ENCODE measurements at regions not wholly inside any gene's neighbourhood (a gene's known extent, or its start where the extent isn't known, plus 50 kb on each side); places are given as distances from the start of the nearest gene placed in this dataset.
A peak's percentile ranks its signal among the peaks of the same experiment; 100 is the strongest.

DNA sequence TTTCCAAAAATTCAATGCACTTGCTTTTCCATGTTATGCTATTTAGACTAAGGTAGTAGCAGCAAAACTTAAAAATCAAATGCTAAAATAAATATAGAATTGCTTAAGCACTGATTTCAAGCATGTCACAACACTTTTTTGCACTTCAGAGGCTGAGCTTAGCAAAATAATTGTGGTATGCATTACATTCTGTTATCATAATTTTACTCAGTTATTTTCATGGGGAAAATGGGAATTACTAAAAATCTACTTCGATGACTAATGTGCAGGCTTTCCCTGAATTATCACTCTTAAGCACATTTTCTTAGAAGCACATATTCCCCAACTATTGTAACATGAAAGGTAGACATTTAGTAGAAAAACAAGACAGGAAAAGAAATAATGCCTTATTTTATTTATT lies 322.4 kb upstream of the CBLB start:
- peaks cover 4% of the 10 kb centered on the region for H3K36me3 Mint-ChIP-seq
- H3K27ac Mint-ChIP-seq = no peak overlapping the region
- no peaks in the 10 kb centered on the region for H3K9me3 Mint-ChIP-seq
- H3K4me1 Mint-ChIP-seq = no peaks in the 10 kb centered on the region
- H3K27me3 Mint-ChIP-seq = no peaks in the 10 kb centered on the region
- no peak overlapping the region for H3K4me3 Mint-ChIP-seq

DNA sequence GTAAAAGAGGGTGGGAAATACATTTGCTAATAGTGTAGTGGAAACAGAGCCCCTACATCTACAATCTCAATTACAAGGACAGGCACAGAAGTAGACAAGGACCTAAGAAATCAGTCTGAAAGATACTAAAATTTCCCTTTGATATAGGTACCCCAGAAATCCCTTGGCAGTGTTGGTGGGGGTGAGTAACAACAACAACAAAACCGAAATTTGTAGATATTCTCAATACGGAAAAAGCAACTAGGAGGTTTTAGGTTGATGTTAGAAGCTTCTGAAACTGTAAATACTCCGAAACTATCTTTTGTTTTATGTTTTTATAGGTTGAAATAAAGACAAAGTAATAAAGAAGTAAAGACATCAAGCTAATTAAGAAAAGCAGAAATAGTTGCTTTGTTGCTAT lies 323.1 kb upstream of the CBLB start:
- Mint-ChIP-seq H3K27ac (no peak overlapping the region), H3K27me3 (no peaks in the 10 kb centered on the region), H3K36me3 (peaks cover 4% of the 10 kb centered on the region), H3K9me3 (peaks cover 0 to 3% (median 0%) of the 10 kb centered on the region in 3 donors), H3K4me3 (no peak overlapping the region), H3K4me1 (no peaks in the 10 kb centered on the region)

DNA sequence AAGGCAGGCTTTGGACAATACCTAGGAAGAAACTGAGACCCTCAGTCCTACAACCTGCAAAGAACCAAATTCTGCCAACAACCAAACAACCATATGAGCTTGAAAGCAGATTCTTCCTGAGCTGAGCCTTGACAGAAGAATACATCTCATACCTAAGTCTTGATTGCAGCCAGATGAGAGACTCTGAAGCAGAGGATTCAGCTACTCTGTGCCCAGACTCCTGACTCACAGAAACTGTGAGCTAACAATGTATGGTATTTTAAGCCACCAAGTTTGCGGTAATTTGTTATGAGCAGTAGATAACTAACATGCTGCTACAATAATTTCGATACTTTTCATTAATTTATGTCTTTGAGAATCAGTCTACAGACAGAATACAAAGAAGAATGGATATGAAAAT lies 325.1 kb upstream of the CBLB start:
- no peaks in the 10 kb centered on the region for H3K4me1 Mint-ChIP-seq
- H3K36me3 Mint-ChIP-seq = peaks cover 11% of the 10 kb centered on the region
- H3K27ac Mint-ChIP-seq = no peak overlapping the region
- no peaks in the 10 kb centered on the region for H3K27me3 Mint-ChIP-seq
- peaks cover 0 to 3% (median 0%) of the 10 kb centered on the region in 3 donors for H3K9me3 Mint-ChIP-seq
- no peak overlapping the region for H3K4me3 Mint-ChIP-seq

DNA sequence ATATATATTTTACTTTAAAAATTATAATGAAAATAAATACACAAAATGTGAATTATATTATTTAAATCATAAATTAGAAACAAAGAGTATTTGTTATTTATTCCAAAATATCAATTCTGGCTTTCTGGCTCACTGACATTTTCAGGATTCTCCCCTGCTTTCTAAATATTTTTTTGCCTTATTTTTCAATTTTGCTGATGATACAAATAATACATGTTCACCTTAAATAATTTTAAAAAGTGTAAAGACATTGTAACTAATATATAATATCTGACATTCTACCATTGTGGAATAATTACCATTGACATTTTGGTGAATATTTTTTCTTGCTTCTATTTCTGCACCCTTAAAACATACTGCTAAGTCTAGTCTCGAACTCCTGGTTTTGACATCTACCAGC lies 325.9 kb upstream of the CBLB start:
- Mint-ChIP-seq H3K9me3 (peaks cover 0 to 3% (median 0%) of the 10 kb centered on the region in 3 donors), H3K4me1 (no peaks in the 10 kb centered on the region), H3K27ac (no peak overlapping the region), H3K36me3 (peaks cover 11% of the 10 kb centered on the region), H3K27me3 (no peaks in the 10 kb centered on the region), H3K4me3 (no peak overlapping the region)

DNA sequence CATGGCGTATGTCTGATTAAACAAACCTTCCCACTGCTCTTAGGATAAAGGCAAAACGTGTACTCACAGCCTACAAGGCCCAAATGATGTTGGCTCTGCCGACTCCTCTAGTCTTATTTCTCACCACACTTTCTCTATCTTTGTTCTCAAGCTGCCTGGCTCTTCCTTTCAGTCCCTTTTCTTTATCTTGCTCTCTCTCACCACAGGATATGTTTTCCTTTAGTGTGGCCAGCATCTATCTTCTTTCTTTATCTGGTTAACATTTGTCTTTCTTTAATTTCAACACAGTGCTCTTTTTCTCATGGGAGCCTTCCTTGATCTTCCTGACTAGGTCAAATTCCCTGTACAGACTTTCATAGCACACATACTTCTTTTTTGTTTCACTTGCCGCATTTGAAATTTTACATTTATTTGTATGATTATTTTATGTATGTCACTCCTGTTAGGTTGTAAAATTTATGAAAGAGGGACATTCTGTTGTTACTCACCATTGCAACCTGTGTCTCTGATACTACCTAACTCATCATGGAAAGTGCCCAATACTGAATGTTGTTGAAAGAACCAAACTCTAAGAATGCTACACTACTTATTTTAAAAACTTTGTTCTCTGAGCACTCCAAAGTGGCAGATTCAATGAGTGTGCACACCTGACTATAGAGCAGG lies 328.9 kb upstream of the CBLB start:
- H3K27me3 Mint-ChIP-seq = no peaks in the 10 kb centered on the region
- no peak overlapping the region for H3K4me3 Mint-ChIP-seq
- H3K27ac Mint-ChIP-seq = peak overlapping the region in 1 of 3 donors; percentile 7
- H3K36me3 Mint-ChIP-seq = peaks cover 11% of the 10 kb centered on the region
- H3K4me1 Mint-ChIP-seq = no peaks in the 10 kb centered on the region
- H3K9me3 Mint-ChIP-seq = peaks cover 0 to 3% (median 0%) of the 10 kb centered on the region in 3 donors

DNA sequence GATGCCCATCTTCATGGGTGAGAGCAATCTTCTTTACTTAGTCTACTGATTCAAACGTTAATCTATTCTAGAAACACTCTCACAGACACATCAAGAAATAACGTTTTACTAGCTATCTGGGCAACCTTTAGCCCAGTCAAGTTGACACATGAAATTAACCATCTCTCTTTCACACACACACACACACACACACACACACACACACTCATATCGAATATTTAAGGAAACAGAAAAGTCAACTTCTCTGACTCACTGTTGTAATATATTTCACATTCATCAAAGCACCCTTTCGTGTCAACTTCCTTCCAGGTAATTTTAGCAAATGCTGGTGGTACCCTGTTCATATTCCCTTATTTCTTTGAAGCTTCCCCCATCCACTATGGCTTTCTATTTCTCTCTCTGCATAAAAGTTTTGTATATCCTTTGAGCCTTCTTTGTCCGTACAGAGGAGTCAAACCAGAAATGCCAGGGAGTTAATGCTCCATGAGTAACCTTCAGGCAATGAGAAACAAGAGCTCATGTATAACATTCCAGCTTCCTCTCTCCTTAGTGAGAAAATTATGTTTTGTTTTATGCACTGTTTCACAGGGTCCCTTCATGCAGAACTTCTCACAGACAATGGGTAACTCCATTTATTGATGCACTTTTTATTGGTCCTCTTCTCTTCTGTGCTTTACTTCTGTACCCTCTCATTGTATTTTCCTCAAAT lies 335.5 kb upstream of the CBLB start:
- Mint-ChIP-seq H3K4me1 (peaks cover 19 to 22% (median 22%) of the 10 kb centered on the region in 3 donors), H3K4me3 (no peak overlapping the region), H3K9me3 (peaks cover 0 to 9% (median 2%) of the 10 kb centered on the region in 3 donors), H3K27me3 (no peaks in the 10 kb centered on the region), H3K27ac (peak overlapping the region in 1 of 3 donors; percentile 52), H3K36me3 (no peaks in the 10 kb centered on the region)

DNA sequence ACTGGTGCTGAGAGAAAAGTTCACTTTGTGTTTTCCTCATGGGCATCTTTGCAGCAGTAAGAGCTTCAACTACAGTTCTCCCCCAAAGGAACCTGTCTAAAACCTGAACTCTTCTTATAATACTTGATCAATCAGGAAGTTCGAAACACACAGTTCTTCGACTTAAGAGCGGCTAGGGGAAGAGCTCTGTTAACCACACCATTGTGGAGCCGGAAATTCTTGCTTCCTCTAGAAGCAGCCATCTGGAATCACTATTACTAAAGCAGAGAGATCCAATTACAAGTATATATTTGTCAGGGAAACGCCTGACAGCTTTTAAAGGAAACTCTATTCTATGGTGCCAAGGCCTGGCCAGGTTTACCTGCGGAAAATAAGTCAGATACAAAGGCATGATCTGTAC lies 337.3 kb upstream of the CBLB start:
- peaks cover 0 to 9% (median 2%) of the 10 kb centered on the region in 3 donors for H3K9me3 Mint-ChIP-seq

DNA sequence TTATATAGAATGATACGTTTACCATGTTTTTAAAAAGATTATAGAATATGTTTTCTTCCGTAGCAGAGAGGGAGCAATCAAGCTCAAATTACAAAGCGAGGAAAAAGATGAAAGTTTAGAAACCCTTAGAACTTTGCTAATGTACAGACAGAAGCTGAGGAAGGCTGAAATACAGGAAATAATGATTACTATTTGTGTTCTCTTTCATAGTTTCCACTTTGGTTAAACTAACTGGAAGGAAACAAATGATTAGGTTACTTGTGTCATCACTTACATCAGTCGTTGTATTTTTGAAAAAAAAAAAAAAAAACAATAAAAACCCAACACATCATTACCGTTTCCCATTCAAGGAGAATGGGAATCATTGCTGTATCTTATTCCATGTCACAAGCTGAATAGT lies 337.8 kb upstream of the CBLB start:
- peak overlapping the region in 3 of 4 donors; percentile 6 to 87 (median 61) for H3K4me3 Mint-ChIP-seq
- peaks cover 0 to 9% (median 2%) of the 10 kb centered on the region in 3 donors for H3K9me3 Mint-ChIP-seq
- H3K36me3 Mint-ChIP-seq = no peaks in the 10 kb centered on the region
- H3K27me3 Mint-ChIP-seq = no peaks in the 10 kb centered on the region
- peak overlapping the region in 1 of 3 donors; percentile 84 for H3K27ac Mint-ChIP-seq
- peaks cover 19 to 25% (median 22%) of the 10 kb centered on the region in 3 donors for H3K4me1 Mint-ChIP-seq

More for the DNA sequence above, 337.3 kb upstream of the CBLB start:
- Mint-ChIP-seq H3K36me3 (no peaks in the 10 kb centered on the region), H3K4me3 (peak overlapping the region in 3 of 4 donors; percentile 7 to 87 (median 61)), H3K4me1 (peaks cover 19 to 25% (median 22%) of the 10 kb centered on the region in 3 donors), H3K27ac (peak overlapping the region in 1 of 3 donors; percentile 84), H3K27me3 (no peaks in the 10 kb centered on the region)

DNA sequence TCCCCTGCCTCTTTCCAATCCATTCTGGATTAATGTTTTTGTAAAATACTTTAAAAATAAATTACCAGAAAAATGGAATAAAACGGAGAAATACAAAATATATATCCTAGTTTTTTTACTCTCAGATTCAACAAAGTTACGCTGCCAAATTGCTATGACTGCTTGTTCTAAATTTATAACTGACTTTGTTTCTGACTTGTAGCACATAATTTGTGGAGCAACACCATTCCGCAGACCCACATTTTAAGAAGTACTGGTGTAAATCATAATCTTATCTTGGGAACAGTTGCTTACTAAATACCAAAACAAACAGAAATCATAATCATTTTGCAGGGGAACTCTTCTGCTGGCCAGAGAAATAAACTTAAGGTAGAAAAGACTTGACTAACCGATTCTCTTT lies 339.4 kb upstream of the CBLB start:
- Mint-ChIP-seq H3K9me3 (peaks cover 0 to 9% (median 2%) of the 10 kb centered on the region in 3 donors), H3K36me3 (no peaks in the 10 kb centered on the region), H3K4me3 (no peak overlapping the region), H3K27ac (no peak overlapping the region), H3K27me3 (no peaks in the 10 kb centered on the region), H3K4me1 (peaks cover 19 to 27% (median 22%) of the 10 kb centered on the region in 3 donors)

DNA sequence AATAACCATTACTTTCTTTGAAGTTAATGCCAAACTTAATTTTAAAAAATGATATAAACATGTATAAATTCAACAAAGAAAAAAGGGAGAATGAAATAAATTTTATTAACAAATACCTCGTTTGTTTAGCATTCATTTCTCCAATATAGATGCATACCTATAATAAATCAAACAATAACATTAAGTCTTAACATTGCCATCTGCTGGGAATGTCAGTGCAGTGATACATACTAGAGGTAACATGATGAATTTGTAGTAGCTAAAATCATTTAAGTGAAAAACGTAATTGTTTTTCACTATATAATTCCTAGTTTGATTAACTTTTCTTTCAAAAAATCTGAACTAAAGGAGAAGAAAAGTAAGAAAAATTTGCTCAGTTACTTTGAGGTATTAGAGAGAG lies 340.2 kb upstream of the CBLB start:
- Mint-ChIP-seq H3K36me3 (no peaks in the 10 kb centered on the region), H3K27ac (no peak overlapping the region), H3K4me1 (peaks cover 22 to 30% (median 25%) of the 10 kb centered on the region in 3 donors), H3K27me3 (no peaks in the 10 kb centered on the region), H3K4me3 (no peak overlapping the region), H3K9me3 (peaks cover 0 to 6% (median 2%) of the 10 kb centered on the region in 3 donors)

DNA sequence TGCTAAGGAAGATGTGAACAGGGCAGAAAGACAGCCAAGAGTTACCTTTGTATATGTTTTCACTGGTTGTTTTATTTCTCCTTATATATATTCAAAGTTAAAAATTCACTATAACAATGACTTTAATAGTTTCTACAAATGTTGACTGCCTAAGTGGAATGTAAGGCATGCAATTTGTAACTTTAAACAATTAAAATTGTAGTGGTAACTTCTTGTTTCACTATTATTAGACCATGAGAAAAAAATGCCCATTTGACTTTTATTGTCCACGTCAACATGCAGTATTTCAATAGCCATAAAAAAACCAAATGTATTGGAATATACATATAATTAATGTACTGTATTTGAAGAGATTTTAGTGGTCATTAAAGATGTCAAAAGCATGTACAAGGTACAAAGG lies 340.7 kb upstream of the CBLB start:
- no peak overlapping the region for H3K27ac Mint-ChIP-seq
- H3K27me3 Mint-ChIP-seq = no peaks in the 10 kb centered on the region
- H3K4me3 Mint-ChIP-seq = no peak overlapping the region
- peaks cover 23 to 30% (median 25%) of the 10 kb centered on the region in 3 donors for H3K4me1 Mint-ChIP-seq
- no peaks in the 10 kb centered on the region for H3K36me3 Mint-ChIP-seq
- H3K9me3 Mint-ChIP-seq = peaks cover 0 to 3% (median 2%) of the 10 kb centered on the region in 3 donors

DNA sequence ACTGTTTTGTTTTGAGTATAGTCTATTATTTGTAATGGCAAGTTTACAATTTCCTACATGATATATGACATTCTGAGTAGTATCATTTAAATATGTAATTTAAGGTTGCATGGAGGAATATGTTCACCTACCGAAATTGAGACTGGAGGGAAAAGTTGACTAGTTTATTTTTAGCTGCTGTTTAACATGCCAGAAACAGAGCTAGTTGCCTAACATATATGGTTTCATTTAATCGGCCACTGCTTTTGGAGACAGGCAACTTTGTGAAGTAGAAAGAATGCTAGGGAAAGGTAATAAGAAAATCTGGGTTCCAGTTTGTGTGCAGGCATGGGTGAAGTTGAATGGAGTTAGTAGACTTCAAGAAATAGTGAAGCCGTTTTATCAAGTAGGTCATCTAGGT lies 342.1 kb upstream of the CBLB start:
- Mint-ChIP-seq H3K36me3 (no peaks in the 10 kb centered on the region), H3K9me3 (peaks cover 0 to 5% (median 3%) of the 10 kb centered on the region in 3 donors), H3K27me3 (no peaks in the 10 kb centered on the region), H3K4me1 (peaks cover 19 to 31% (median 19%) of the 10 kb centered on the region in 3 donors), H3K4me3 (no peak overlapping the region), H3K27ac (no peak overlapping the region)

DNA sequence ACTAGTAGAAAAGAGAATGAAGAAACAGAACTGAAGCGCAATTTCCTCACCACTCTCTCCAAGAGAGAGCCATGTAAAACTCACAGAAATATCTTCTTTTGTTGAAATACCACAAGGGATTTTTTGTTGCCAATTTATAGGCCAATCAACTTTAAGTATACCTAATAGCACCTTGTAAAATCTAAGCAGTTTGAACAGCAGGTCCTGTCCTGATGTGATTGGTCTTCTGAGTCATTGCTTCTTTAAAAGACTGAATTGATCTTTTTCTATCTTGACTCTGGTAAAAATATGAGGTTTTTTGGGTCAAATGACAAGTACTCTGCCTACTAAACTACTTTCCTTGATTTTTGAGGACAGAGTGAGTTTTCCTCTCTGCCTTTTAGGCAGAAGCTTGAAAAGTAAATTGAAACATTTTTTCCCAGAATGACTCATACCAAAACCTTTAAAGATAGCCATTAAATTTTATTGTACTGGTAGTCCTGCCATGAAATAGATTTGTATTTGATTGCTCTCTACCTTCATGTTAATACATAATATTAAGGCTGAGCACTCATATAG lies 343.9 kb upstream of the CBLB start:
- Mint-ChIP-seq H3K4me3 (no peak overlapping the region), H3K4me1 (peaks cover 5 to 17% (median 6%) of the 10 kb centered on the region in 3 donors), H3K27ac (no peak overlapping the region)

DNA sequence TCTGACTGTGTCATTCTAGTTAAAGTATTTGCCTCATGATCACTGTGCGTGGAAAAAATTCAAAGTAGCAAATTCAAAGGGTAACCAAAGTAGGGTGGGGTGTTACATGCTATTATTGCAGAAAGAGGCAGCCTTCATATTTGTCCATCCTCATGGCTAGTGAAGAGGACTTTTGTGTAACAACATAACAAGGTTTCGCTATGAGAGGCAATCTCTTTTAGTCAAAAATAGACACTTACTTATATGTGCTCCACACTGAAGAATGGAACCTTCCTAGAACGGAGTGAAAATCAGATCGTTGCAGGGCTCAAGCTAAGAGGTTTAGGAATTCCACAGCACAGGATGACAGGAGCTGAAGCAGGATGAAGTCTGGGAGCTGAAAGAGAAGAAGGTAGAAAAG lies 345.1 kb upstream of the CBLB start:
- Mint-ChIP-seq H3K27ac (peak overlapping the region in 1 of 3 donors; percentile 50), H3K36me3 (no peaks in the 10 kb centered on the region), H3K4me3 (peak overlapping the region; percentile 9 to 78 (median 70)), H3K4me1 (peaks cover 5 to 17% (median 6%) of the 10 kb centered on the region in 3 donors), H3K9me3 (peaks cover 2 to 7% (median 3%) of the 10 kb centered on the region in 3 donors), H3K27me3 (no peaks in the 10 kb centered on the region)

More for the DNA sequence above, 343.9 kb upstream of the CBLB start:
- H3K36me3 Mint-ChIP-seq = no peaks in the 10 kb centered on the region
- peaks cover 0 to 5% (median 3%) of the 10 kb centered on the region in 3 donors for H3K9me3 Mint-ChIP-seq
- H3K27me3 Mint-ChIP-seq = no peaks in the 10 kb centered on the region

DNA sequence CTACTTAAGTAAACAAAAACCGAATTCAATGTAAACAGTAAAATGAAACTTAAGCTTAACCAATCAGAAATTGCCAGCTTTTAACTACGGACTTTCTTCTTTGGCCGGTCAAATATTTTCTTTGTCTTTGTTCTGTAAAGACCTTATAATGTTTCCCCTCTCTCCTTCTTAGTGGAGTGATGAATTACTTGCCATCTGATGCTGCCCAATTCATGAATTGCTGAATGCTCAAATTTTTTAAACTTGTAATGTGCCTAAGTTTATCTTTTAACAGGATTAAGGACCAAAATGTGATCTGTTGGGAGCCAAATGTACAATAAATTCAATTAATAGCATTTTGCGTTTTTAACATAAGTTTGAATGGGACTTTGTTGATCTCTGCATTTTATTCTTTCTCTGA lies 345.8 kb upstream of the CBLB start:
- H3K4me1 Mint-ChIP-seq = peaks cover 5 to 17% (median 6%) of the 10 kb centered on the region in 3 donors
- peak overlapping the region in 1 of 4 donors; percentile 73 for H3K4me3 Mint-ChIP-seq
- H3K27me3 Mint-ChIP-seq = no peaks in the 10 kb centered on the region
- H3K36me3 Mint-ChIP-seq = no peaks in the 10 kb centered on the region
- peak overlapping the region in 1 of 3 donors; percentile 78 for H3K27ac Mint-ChIP-seq
- peaks cover 3 to 10% (median 3%) of the 10 kb centered on the region in 3 donors for H3K9me3 Mint-ChIP-seq
